Small intestine (tissue), 7 donors: ENCODE measurements at regions not wholly inside any gene's neighbourhood (a gene's known extent, or its start where the extent isn't known, plus 50 kb on each side); places are given as distances from the start of the nearest gene placed in this dataset.

Experiments
- DNase-seq, 2 donors: peaks; one replicate each; pipeline versions ENCODE4 v3.0.0 to v3.0.0-alpha.2; 2013
- FAIRE-seq: peaks from 2 replicates; lab custom pipeline; 2012; peaks lifted over from hg19 to GRCh38; lab: Jason Lieb, UNC
- H3K27ac ChIP-seq, 3 donors: one replicate each; pipeline ENCODE4 v1.5.1; 2013; ENCODE audit warnings: low read length in 2 of 3, mild to moderate bottlenecking in 2 of 3, control low read depth in 1 of 3, inconsistent platforms in 1 of 3, low read depth in 1 of 3, moderate library complexity in 1 of 3
- H3K27me3 ChIP-seq, 3 donors: one replicate each; pipeline ENCODE4 v1.6.1; 2013; ENCODE audit warnings: low read length in 3 of 3, inconsistent platforms in 1 of 3; ENCODE audit not compliant: control insufficient read depth in 3 of 3, insufficient read depth in 3 of 3
- H3K36me3 ChIP-seq, 3 donors: one replicate each; pipeline ENCODE4 v1.6.1; 2013; ENCODE audit warnings: low read length in 3 of 3, inconsistent platforms in 1 of 3, low read depth in 1 of 3, mild to moderate bottlenecking in 1 of 3, moderate library complexity in 1 of 3; ENCODE audit not compliant: control insufficient read depth in 3 of 3, insufficient read depth in 2 of 3
- H3K4me1 ChIP-seq, 3 donors: one replicate each; pipeline ENCODE4 v1.6.1; 2013; ENCODE audit warnings: low read length in 2 of 3, inconsistent platforms in 1 of 3, low read depth in 1 of 3, mild to moderate bottlenecking in 1 of 3, moderate library complexity in 1 of 3; ENCODE audit not compliant: control insufficient read depth in 3 of 3, insufficient read depth in 2 of 3
- H3K4me3 ChIP-seq, 3 donors: one replicate each; pipeline ENCODE4 v1.5.1; 2013; ENCODE audit warnings: low read length in 3 of 3, control low read depth in 1 of 3, inconsistent platforms in 1 of 3, low read depth in 1 of 3, mild to moderate bottlenecking in 1 of 3, moderate library complexity in 1 of 3
- H3K9me3 ChIP-seq, 2 donors: one replicate each; pipeline ENCODE4 v1.6.1; 2013; ENCODE audit warnings: low read depth in 1 of 2, low read length in 1 of 2; ENCODE audit not compliant: control insufficient read depth in 2 of 2, insufficient read depth in 1 of 2
- WGBS, 3 donors: extraction: QIAGEN DNeasy Blood & Tissue Kit; methylation state at CpG; one replicate each; pipeline ENCODE4 v1.1.7; 2013; 5-methylcytosine and 5-hydroxymethylcytosine counted together
- donor health status: healthy with polysubstance abuse.
- donor health status: control.
- donor health status: control.
- donor health status: Bipolar disorder and iron deficiency.
- donor health status: healthy.

- Histone ChIP-seq H3K27ac (no peak overlapping the region), H3K27me3 (no peaks in the 10 kb centered on the region), H3K4me3 (no peak overlapping the region), H3K4me1 (no peaks in the 10 kb centered on the region), H3K9me3 (no peaks in the 10 kb centered on the region), H3K36me3 (no peaks in the 10 kb centered on the region)
- DNase-seq (no peak), FAIRE-seq (no peak)
- whole genome bisulfite sequencing, 3 donors: 84 to 93% (median 92%) methylated on average over 7 of the region's 7 CpGs
Measured at GRCh38 chr12:75638792-75639191, 127.4 kb upstream of the KRR1 start.

DNA sequence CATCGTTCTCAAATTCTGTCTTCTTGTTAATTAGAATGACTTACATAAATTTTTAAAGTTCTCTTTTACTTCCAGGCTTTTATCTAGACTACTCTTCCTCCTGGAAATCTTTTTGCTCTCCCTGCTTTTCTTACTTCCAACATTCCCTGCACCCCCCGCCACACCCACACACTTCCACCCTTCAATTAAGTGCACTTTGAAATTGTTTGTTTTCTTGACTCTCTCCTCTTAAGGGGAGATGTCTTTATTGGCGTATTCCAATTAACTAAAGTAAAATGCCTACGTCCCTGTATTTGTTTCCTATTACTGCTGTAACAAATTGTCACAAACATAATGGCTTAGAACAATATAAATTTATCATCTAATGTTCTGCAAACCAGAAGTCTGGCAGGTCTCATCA is 125.2 kb upstream of the KRR1 start:
- no peaks in the 10 kb centered on the region for H3K36me3 ChIP-seq
- FAIRE-seq: no peak
- 79 to 81% (median 81%) methylated on average over 4 of the region's 4 CpGs for WGBS, 3 donors
- no peak overlapping the region for H3K4me3 ChIP-seq
- H3K4me1 ChIP-seq: no peaks in the 10 kb centered on the region
- no peak for DNase-seq
- H3K9me3 ChIP-seq: no peaks in the 10 kb centered on the region
- no peaks in the 10 kb centered on the region for H3K27me3 ChIP-seq
- H3K27ac ChIP-seq: no peak overlapping the region

DNA sequence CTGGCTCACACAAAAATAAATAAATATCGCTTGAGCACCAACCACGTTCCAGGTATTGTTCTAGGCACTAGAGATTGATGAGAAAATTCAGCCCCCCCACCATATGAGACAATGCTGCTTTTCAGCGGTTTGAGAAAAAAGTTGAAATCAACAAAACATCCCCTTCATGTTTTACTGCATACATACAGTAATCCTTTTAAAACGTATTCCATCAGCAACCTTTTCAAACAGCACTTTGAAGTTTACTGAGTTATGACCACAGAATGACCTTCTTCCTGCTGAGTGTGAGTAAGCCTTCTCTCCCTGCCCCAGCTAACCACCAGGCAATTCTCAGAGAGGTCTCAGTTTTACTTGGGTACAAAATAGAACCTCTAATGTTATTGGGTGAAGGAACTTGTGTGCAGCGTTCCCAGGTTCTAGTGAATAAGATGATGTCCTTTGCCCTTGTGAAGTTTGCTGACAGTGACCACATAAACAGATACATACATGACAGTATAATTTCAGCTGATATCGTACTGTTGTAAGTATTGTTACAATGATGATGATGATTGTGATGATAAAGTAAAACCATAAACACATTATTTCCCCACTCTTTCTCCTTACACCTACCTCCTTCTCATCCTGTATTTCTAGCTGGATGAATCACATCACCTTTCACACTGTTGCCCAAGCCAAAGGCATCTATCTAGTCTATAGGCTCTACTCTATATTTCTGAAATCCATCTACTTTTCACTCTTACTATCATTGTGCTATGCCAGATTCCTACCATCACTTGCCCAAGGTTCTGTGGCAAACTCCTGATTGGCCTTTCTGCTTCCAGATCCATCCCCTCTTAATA is 124.4 kb upstream of the KRR1 start:
- no peaks in the 10 kb centered on the region for H3K4me1 ChIP-seq
- H3K4me3 ChIP-seq: no peak overlapping the region
- H3K27ac ChIP-seq: no peak overlapping the region
- H3K9me3 ChIP-seq: no peaks in the 10 kb centered on the region
- H3K27me3 ChIP-seq: no peaks in the 10 kb centered on the region
- WGBS, 3 donors: 64 to 72% (median 69%) methylated on average over 6 of the region's 6 CpGs
- no peak for DNase-seq
- no peak for FAIRE-seq
- no peaks in the 10 kb centered on the region for H3K36me3 ChIP-seq

GRCh38 chr12:75634244-75635222 is 123.1 kb upstream of the KRR1 start:
- DNase-seq (no peak), FAIRE-seq (no peak)
- WGBS, 3 donors: 78 to 87% (median 84%) methylated on average over 3 of the region's 3 CpGs
- Histone ChIP-seq H3K27ac (no peak overlapping the region), H3K4me1 (no peaks in the 10 kb centered on the region), H3K4me3 (no peak overlapping the region), H3K9me3 (peaks cover 0 to 3% of the 10 kb centered on the region in 2 donors), H3K36me3 (no peaks in the 10 kb centered on the region), H3K27me3 (no peaks in the 10 kb centered on the region)

GRCh38 chr12:75633789-75634188 is 122.4 kb upstream of the KRR1 start:
- DNase-seq (no peak), FAIRE-seq (no peak)
- Histone ChIP-seq H3K9me3 (peaks cover 0 to 3% of the 10 kb centered on the region in 2 donors), H3K4me3 (no peak overlapping the region), H3K27me3 (no peaks in the 10 kb centered on the region), H3K4me1 (no peaks in the 10 kb centered on the region), H3K27ac (no peak overlapping the region), H3K36me3 (no peaks in the 10 kb centered on the region)
- 90 to 93% (median 91%) methylated on average over 3 of the region's 3 CpGs for WGBS, 3 donors

- Histone ChIP-seq H3K27me3 (no peaks in the 10 kb centered on the region), H3K9me3 (peaks cover 0 to 3% of the 10 kb centered on the region in 2 donors), H3K27ac (no peak overlapping the region), H3K4me1 (no peaks in the 10 kb centered on the region), H3K36me3 (no peaks in the 10 kb centered on the region), H3K4me3 (no peak overlapping the region)
- FAIRE-seq (no peak), DNase-seq (no peak)
- 69 to 89% (median 82%) methylated on average over 3 of the region's 3 CpGs for WGBS, 3 donors
Measured at GRCh38 chr12:75632442-75632841, 121.0 kb upstream of the KRR1 start.

- H3K4me1 ChIP-seq: no peaks in the 10 kb centered on the region
- WGBS, 3 donors: 69 to 95% (median 84%) methylated on average over 5 of the region's 5 CpGs
- no peaks in the 10 kb centered on the region for H3K27me3 ChIP-seq
- no peaks in the 10 kb centered on the region for H3K36me3 ChIP-seq
- DNase-seq: no peak
- FAIRE-seq: no peak
- no peak overlapping the region for H3K4me3 ChIP-seq
- peaks cover 0 to 3% of the 10 kb centered on the region in 2 donors for H3K9me3 ChIP-seq
- no peak overlapping the region for H3K27ac ChIP-seq
Measured at GRCh38 chr12:75631831-75632230, 120.4 kb upstream of the KRR1 start.

GRCh38 chr12:75630091-75630490 is 118.7 kb upstream of the KRR1 start:
- Histone ChIP-seq H3K27me3 (no peaks in the 10 kb centered on the region), H3K4me3 (no peak overlapping the region), H3K4me1 (no peaks in the 10 kb centered on the region), H3K27ac (no peak overlapping the region), H3K9me3 (peaks cover 0 to 3% of the 10 kb centered on the region in 2 donors), H3K36me3 (no peaks in the 10 kb centered on the region)
- no peak for DNase-seq
- WGBS, 3 donors: 48 to 89% (median 74%) methylated on average over 2 of the region's 2 CpGs
- no peak for FAIRE-seq
